Stimulated activated CD4-positive, alpha-beta T cell treated with anti-CD3 and anti-CD28 coated beads, Interleukin-4, amount 100 ng/mL, for 1 hour (primary cell): ENCODE measurements at regions not wholly inside any gene's neighbourhood (a gene's known extent, or its start where the extent isn't known, plus 50 kb on each side); places are given as distances from the start of the nearest gene placed in this dataset.
"Not testable (repeated sequence)": the region's sequence is repeated elsewhere in the genome, so short reads cannot be mapped to it uniquely, and the experiment has no call there.

Source experiments
- DNase-seq: peaks from one replicate; pipeline ENCODE4 v3.0.0-alpha.2; 2020

DNA sequence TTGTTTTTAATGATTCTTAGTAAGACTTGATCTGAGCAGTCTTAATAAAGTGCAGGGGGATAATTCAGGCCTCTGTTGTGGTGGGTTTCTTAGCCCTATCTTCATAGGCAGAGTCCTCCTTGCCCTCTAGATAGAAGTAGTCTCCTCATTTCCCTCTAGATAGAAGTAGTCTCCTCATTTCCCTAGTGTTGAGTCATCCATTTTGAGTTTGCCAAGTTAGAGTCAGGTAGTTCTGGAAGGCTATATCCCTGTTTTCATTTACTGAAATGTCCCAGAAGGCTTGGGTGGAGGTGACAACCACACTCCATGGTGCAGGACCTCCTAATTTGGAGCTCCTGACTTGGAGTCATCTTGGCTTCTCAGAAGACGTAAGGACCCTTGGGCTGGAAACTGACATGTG lies 384.6 kb downstream of the MLLT3 start:
- DNase-seq: no peak

DNA sequence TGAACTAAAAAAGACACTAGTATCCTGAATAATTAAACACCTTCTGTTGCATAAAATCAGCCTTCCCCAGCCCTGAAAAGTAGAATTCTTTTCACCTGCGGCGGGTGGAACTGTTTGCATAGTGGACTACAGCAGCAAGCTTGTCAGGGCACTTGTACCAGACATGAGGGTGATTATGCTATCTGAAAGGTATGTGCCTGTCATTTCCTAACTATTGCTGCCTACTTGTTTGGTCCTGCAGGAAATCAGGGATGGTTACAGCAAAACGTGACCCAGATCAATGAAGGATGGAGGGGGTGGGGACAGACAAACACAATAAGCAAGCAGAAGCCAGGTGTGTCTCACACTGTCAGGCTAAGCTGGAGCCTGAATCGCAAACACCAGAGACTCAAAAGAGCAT lies 385.6 kb downstream of the MLLT3 start:
- no peak for DNase-seq

DNA sequence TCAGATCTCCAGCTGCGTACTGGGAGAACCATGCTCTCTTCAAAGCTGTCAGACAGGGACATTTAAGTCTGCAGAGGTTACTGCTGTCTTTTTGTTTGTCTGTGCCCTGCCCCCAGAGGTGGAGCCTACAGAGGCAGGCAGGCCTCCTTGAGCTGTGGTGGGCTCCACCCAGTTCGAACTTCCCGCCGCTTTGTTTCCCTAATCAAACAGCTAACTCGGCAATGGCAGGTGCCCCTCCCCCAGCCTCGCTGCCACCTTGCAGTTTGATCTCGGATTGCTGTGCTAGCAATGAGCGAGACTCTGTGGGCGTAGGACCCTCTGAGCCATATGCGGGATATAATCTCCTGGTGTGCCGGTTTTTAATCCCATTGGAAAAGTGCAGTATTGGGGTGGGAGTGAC lies 387.1 kb downstream of the MLLT3 start:
- DNase-seq: not testable (repeated sequence)

DNA sequence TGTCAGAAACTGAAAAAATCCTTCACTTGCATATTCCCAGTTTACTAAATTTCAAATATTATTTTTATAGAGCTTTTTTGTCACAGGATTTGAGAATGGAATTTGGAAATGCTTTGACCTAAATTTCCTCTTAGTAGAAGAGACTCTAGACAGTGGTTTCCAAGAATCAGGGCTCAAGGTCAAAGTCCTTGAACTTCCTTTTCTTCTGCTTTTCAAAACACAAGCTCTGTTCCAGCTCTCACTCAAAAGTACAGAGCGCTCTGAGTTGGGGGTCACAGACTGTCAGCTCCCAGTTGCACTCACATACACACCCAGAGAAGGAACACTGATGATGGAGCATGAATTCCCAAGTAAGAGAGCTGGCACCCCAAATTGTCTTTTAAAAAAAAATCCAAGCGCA lies 394.2 kb downstream of the MLLT3 start:
- DNase-seq: no peak

DNA sequence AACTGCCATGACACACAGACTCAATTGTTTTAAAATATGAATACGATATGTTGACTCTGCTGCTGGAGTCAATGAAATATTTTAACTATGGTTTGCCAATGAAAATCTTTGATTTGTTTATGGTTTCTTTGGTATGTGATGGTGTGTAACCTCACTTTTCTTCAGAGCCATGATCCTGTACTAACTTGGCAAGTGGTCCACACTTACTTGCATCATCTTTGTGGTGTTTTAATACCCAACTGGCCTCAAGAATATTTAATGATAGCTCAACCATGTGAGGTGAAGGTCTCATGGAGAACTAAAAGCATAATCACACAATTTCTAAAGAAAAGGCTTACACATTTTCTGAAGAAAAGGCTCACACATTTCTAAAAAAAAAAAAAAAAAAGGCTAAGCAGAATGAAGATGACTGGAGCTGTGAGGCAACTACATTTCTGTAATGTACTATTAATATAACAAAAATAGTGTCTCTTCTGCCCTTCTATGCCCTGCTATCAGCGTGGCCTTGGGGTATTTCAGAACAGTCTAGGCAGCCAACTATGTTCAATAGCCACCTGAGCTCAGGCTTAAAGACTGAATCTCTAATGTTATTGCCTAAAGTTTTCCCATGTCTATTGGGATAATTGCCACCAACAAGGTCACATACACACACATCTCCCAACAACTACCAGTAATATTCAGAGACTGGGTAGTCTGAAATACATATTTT lies 395.0 kb downstream of the MLLT3 start:
- no peak for DNase-seq

DNA sequence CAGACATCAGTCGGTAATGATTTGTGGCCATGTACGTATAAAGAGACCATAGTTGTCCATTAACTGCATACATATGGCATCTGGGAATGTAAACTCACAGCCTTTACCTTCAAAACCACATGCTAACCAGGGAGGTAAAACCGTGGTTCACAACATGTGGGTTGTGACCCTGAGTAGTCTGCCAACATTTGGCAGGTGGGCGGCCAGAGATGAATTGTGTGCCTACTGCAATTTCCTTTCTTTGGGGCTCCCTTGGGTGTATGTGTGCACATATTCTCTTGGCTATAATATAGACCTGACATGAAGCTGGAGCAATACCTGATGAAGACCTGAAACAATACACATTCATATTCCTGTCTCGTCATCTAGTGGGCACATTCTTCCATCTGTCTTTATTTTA lies 396.0 kb downstream of the MLLT3 start:
- no peak for DNase-seq

DNA sequence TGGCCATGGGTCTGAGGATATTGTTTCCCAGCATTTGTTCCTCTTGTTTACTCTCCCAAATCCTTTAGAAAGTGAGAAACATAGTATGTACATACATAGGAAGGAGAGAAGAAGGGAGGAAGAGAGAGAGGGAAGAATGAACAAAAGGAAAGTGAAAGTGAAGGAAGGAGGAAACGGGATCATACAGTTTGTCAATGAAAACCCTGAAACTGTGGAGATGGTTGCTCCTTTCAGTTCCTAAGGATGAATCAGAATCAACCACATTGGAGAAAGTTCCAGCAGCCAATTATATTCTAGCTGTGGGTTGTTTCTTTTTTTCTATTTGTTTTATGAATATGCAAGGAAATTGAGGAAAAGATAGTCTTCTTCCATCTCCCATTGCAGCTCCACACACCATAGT lies 396.5 kb downstream of the MLLT3 start:
- no peak for DNase-seq

DNA sequence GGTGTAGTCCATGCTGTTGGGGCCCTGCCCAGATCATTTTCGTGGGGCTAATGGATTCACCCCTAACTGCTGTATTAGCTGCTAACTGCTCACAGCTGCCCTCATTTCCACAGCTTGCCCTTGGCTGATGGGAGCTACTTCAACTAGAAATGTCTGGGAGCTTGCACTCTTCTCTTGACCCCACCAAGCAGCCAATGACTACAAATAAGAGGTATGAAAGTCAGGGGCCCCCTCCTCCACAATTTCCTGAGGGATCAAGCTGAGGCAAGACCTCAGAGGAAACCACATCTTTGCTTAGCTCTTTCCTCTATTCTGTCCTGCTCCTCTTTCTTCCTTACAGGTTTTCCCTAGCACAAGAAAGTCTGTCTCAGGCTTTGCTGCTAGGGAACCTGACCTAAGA lies 397.5 kb downstream of the MLLT3 start:
- no peak for DNase-seq

DNA sequence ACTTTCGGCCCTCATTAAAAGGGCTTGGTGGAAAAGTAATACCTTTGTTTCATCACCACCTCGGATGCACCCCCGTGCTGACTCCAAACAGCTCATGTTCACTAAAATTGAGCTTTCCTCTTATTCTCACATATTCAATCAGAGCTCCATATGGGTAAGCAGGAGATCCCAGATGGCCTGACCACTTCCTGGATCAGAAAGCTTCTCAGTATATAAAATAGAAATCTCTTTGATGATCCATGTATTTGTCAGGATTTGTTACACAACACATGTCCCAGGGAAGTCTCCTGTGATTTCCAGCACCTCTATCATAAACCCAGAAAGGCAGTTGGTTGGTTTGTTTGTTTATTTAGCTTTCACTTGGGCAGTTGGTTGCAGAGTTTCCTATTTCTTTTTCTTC lies 402.0 kb downstream of the MLLT3 start:
- DNase-seq: no peak

DNA sequence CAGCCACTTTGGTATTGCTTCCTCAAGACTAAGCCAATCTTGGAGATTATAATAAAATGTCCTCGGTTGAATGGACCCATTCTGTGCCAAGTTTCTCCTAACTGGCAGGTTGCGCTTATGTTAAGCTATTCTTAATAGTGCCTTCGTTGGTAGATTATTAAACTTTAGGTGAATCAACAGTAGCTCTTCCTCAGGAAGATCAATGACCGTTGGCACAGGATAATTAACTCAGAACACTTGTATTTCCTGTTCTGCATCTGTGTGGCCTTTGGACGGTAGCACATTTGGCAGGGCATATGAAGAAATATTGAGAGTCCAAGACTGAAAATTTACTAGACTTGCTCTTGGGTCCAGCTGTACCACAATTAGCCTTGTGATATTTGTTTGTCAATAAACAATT lies 402.9 kb downstream of the MLLT3 start:
- no peak for DNase-seq

DNA sequence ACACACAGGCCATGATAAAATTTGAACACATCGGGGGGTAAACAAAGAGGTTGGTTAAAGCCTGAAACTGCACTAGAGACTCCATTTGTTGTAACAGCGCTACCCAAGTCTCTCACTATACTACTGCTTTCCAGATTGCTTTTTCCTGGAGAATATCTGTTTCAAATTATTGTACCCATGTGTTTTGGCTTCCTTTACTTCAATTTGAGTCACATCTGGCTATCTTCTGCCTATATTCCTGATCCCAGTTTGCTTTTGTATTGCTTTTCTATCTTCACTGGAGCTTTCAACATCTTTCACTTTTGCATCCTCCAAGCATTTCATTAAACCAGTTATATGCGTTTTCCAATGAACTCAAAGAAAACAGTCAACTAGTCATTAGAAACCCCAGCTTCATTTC lies 404.7 kb downstream of the MLLT3 start:
- DNase-seq: no peak

DNA sequence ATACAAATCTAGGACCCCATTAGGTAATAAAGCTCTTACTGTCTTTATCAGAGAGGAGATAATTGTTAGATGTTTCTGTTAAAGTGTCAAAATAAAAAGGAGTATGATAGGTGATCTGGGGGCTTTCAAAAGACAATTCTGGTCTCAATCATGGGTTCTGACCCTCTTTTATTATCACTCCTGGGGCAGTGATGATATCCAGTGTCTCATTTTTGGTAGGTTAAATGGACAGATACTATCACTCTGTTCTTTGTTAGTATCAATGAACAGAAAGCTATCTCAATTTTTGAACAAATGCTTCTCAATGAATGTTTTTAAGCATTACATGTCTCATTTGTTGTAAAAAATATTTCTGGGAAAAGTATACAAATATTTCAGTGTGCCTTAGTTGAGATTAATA lies 405.9 kb downstream of the MLLT3 start:
- DNase-seq: no peak

DNA sequence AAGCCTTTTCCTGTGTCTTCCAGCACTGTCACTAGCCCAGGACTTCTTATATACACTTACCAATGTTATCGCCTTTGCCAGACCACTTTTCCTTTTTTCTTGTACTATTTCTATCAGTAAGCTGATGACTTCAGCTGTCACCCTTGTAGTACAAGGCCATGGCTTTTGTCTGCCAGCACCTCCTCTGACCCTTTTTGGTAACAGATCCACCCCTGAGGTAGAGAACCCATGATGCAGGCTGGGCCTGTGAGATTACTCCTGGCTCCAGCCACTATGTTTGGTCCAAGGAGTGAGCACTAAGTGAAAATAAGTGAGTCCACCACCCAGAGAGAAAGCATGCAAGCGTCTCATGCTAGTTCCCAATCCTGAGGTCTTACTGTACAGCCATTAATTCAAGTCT lies 406.7 kb downstream of the MLLT3 start:
- no peak for DNase-seq

DNA sequence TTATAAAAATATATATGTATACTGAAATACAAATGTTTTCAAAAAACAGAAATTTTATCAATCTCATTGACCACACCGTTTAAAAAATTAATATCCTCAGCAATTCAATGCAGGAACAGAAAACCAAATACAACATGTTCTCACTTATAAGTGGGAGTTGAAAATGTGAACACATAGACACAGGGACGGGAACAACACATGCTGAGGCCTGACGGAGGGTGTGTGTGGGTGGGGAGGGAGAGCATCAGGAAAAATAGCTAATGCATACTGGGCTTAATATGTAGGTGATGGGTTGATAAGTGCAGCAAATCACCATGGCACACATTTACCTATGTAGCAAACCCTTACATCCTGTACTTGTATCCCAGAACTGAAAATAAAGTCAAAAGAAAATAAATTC lies 409.5 kb downstream of the MLLT3 start:
- no peak for DNase-seq

DNA sequence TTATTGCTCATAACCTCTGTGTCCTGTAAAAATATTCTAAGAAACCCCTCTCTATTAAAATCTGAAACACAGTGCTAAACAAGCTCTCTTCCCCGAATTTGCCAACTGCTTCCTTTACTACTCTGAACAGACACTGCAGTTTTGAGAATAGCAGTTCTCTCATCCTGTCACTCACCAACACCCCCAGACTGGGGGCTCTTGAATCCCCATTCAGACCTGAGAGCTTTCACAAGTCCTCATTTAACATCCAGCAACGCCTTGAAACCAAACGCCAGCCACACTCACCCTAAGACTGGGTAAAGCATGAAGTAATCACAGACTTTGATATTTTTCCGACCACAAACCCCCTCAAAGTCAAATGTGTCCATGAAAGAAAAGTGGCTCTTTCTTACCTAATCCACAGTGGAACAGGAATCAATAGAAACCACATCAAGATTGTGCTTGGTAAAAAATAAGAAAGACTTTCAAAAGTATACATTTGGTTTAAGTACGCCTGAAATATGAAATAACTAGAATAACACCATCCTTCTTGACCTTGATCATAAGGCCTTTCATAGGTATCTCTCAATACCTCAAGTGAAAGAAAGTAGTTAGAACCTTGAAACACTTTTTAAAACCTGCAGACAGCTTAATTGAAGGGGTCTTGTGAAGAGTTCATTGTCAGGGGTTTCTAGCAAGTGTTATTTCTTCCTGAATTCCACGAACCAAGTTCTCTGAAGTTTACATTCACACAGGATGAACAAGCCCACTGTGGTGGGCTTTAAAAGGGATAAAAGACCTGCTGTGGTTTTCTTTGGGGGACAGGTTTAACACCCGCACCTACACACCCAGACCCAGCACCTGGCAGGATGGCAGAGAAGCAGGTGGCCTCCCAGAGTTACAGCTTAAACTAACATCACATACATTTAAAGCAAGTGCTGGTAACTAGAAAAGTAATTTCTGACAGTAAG lies 412.6 kb downstream of the MLLT3 start:
- peak; percentile 15 for DNase-seq

DNA sequence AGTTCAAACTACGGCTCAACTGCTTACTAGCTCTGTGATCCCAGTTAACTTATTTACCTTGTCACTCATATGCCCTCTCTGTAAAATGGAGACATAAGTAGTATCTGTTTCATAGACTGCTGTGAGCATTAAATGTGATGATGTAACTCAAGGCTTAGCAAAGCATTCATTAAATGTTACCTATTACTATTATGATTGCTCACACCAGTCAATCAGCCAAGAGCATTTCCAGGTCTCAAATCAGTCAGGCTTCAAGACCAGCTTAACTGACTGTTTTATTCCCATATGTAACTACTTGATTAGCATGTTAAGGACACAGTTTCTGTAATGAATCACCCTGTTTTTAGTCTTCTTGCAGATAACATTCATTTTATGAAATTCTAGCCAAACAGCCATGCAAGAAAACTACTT lies 413.3 kb downstream of the MLLT3 start:
- no peak for DNase-seq

DNA sequence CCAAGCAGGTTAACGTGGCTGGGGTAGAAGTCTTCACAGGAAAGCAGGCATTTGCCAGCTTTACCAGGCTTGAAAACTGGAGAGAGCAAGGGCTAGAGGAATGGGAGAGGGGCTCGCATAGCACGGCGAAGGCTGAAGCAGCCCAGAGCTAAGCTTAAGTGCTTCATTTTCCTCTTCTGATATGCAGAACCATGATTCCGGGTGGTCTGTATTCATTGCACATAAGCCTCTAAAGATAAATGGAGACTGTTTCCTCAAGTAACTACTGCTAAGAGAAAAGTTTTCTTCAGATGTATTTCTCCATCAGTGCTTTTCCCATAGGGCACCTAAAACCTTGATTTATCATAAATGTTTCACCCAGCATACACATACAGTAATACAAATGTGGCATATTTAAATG lies 414.1 kb downstream of the MLLT3 start:
- no peak for DNase-seq

DNA sequence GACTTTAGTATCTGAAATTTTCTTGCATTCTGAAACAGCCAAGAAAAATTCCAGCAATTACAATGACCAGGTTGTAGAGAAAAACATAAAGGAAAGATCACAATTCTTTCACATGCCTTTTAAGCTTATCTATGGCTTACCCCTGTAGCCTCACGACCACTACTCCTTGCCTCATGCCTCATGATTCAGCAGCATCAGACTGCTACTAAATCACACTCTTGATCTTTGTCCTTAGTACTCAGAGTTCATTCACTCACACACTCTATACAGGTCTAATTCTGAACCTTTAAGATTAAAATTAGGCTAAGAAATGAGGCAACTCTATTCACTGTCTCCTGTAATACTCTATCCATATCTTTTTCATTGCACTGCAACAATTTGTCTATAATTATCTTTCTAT lies 415.1 kb downstream of the MLLT3 start:
- DNase-seq: no peak

DNA sequence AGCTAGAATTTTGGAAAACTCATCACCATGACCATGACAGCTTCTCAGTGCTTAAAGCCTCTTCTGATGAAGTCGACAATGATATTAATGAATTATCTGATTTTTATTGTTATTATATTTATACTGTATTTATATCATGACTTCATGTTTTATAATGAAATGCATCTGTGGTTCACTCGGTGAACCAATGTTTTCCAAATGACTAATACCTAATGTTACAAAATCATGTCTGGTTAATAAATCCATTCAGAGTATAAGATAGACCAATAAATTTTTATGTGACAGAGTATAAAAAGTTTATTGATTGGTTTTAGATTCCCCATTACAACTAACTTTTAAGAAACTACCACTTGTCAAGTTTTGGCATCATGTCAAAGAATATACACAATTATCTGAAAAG lies 416.5 kb downstream of the MLLT3 start:
- DNase-seq: no peak

DNA sequence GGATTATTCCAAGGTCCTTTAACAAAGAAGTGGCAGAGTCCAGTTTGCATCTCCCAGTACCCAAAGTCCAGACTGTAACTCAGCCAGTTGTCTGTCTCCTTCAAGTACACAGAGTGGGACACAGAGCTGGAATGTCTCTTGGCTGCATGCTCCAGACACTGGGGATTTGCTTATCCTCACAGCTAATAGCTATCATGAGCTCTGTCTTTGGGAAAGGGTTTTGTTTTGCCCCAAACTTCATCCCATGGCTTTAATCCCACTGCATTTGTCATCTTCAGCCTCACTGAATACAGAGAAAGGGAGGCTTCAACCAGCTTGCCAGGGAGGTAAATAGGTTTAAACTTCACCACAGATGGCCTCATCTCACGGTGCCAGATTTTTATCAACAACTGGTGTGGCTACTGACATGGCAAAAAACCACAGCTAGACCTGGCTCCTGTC lies 412.2 kb upstream of the SLC24A2 start:
- DNase-seq: no peak

DNA sequence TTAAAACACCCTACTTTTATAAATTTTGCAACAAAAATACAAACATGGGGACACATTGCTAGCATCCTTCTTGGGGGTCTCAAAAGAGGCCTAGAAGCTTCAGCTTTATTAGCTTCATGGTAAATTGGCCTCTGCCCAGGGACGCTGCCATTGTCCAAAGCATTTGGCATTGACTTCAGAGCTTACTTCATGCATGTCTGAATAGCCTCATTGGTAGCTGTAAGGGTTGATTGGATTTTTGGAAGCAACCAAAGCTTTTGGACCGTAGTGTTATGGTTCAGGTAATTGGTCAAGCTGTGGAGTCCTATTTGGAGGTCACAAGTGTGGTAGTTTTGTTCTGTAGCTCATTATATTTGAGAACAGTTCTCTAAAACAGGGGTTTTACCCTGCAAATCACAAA lies 411.7 kb upstream of the SLC24A2 start:
- no peak for DNase-seq

DNA sequence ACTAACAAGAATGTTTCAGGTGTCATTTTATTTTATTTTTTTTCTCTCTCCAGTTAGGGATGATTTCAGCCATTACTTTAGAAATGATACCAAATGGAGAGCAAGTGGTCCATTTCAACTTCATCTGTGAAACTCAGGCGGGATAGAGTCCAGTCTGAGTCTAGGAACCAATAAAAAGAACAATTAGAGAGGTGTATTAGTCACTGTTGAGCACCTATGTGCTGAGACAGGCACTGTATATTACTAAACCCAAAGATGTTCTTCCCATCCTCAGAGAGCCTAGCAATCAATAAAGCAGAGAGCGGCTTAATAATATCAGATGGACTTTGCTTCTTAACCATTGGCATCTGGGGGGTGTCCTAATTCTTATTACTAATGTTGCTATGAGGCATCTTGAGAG lies 410.3 kb upstream of the SLC24A2 start:
- no peak for DNase-seq

DNA sequence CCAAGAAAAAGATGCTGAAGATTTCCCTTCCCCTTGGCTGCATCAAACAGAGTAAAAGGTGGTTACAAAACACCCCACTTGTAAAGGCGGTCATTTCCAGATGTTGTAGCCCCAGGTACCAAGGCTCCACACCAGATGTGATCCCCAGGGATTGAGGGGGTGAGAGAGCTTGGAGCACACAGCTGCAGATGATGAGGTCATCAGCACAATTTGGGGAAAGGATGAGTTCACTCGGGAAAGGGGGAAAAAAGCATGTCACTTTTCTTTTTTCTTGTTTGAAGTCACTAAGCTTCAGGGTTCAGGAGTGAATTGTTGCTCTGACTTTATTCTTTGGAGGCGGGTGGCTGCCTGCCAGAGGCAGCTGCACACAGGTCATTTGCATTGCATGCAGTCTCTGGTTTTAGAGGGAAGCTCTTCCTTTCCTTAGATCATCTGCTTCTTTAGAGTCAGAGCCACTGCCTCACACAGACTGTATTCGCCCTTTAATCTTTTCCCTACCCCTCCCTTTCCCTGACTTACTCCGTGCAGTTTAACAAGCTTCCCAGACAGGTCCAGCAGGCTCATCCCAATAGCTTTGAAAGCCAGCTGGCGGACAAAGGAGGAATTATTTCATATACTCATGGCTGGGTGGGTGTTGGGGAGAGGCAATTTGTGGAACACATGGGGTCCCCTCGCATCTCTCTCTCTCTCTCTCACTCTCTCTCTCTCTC lies 409.3 kb upstream of the SLC24A2 start:
- DNase-seq: no peak
